Endothelial cell of umbilical vein (primary cell): ENCODE measurements at regions not wholly inside any gene's neighbourhood (a gene's known extent, or its start where the extent isn't known, plus 50 kb on each side); places are given as distances from the start of the nearest gene placed in this dataset.

ENCODE experiments used
- BruUV-seq: library from RNA; stranded (reverse); fragments of 400-500 nt; replicated peaks from 2 replicates; lab custom pipeline; 2021; lab: Mats Ljungman, UMichigan
- CTCF ChIA-PET: fragments of 300-600, 350-600 bp; sonication (Branson Sonifier 250); formaldehyde crosslinking; loops from one replicate; lab custom pipeline; 2021; ENCODE audit warnings: antibody characterized with exemption, inconsistent platforms; lab: Charles Lee
- POLR2A ChIA-PET: fragments of 300-600, 350-600 bp; sonication (Branson Sonifier 250); formaldehyde crosslinking; loops from one replicate; lab custom pipeline; 2021; ENCODE audit warnings: antibody characterized with exemption, inconsistent platforms; lab: Charles Lee
- DNase-seq: peaks from one replicate; pipeline ENCODE4 v3.0.0-alpha.2; 2011; ENCODE audit warnings: low read depth, low spot score
- FAIRE-seq: peaks from 2 replicates; lab custom pipeline; 2011; peaks lifted over from hg19 to GRCh38; lab: Jason Lieb, UNC
- H2AFZ ChIP-seq: 2 replicates; pipeline ENCODE4 v1.6.0; 2012; ENCODE audit warnings: low read depth, low read length, control low read depth, inconsistent platforms
- H3K27ac ChIP-seq: 2 replicates; pipeline ENCODE4 v1.5.1; 2011; ENCODE audit warnings: low read depth, mild to moderate bottlenecking, control low read depth, low read length, moderate library complexity; ENCODE audit not compliant: insufficient read depth
- H3K27me3 ChIP-seq, 2 experiments: 2 replicates each; pipeline versions ENCODE4 v1.6.0 to v1.6.1; 2011; ENCODE audit warnings: low read length in 2 of 2, mixed read lengths in 1 of 2; ENCODE audit not compliant: control insufficient read depth in 2 of 2, insufficient read depth in 2 of 2
- H3K36me3 ChIP-seq, 2 experiments: 2 replicates in 1 of 2; 3 replicates in 1 of 2; pipeline ENCODE4 v1.5.1; 2011; ENCODE audit warnings: low read length in 2 of 2, mild to moderate bottlenecking in 1 of 2, moderate library complexity in 1 of 2; ENCODE audit not compliant: control insufficient read depth in 2 of 2, insufficient read depth in 2 of 2; ENCODE audit errors: extremely low read depth in 1 of 2
- H3K4me1 ChIP-seq: 3 replicates; pipeline ENCODE4 v1.5.1; 2011; ENCODE audit warnings: mild to moderate bottlenecking, low read length; ENCODE audit not compliant: control insufficient read depth, insufficient read depth; ENCODE audit errors: extremely low read depth
- H3K4me2 ChIP-seq: 2 replicates; pipeline ENCODE4 v1.6.1; 2011; ENCODE audit warnings: low read length, control low read depth, mixed read lengths; ENCODE audit not compliant: insufficient read depth
- H3K4me3 ChIP-seq, 3 experiments: fragments of 200-600 bp in 1 of 3; sonication (generic), shearing (Covaris generic) in 1 of 3; replicated peaks in 1 of 3; 2 replicates each; pipeline ENCODE4 v1.5.1; 2011 to 2016; ENCODE audit warnings: control low read depth in 3 of 3, low read length in 3 of 3, mild to moderate bottlenecking in 2 of 3, inconsistent platforms in 1 of 3, low read depth in 1 of 3, moderate library complexity in 1 of 3; ENCODE audit not compliant: insufficient read depth in 1 of 3
- H3K79me2 ChIP-seq: 2 replicates; pipeline ENCODE4 v1.6.0; 2012; ENCODE audit warnings: low read length, inconsistent platforms; ENCODE audit not compliant: control insufficient read depth, insufficient read depth
- H3K9ac ChIP-seq: replicated peaks from 2 replicates; pipeline ENCODE3; 2011; ENCODE audit warnings: low read length, control low read depth; ENCODE audit not compliant: insufficient read depth; ENCODE audit errors: extremely low read depth
- H3K9me1 ChIP-seq: replicated peaks from 3 replicates; pipeline ENCODE4 v1.6.0; 2011; ENCODE audit warnings: mild to moderate bottlenecking, low read length; ENCODE audit not compliant: control insufficient read depth, insufficient read depth; ENCODE audit errors: extremely low read depth
- H3K9me3 ChIP-seq: replicated peaks from 2 replicates; pipeline ENCODE4 v1.5.1; 2012; ENCODE audit warnings: low read length, inconsistent platforms; ENCODE audit not compliant: control insufficient read depth, insufficient read depth
- H4K20me1 ChIP-seq: replicated peaks from 2 replicates; pipeline ENCODE3; 2011; ENCODE audit warnings: mild to moderate bottlenecking, low read length; ENCODE audit not compliant: control insufficient read depth, insufficient read depth; ENCODE audit errors: extremely low read depth
- CTCF ChIP-seq, 2 donors: IDR thresholded peaks; 1 replicate in 1 of 2; 2 replicates in 1 of 2; pipeline ENCODE4 v1.5.1; 2011; ENCODE audit warnings: low read length in 2 of 2, mild to moderate bottlenecking in 2 of 2, moderate library complexity in 2 of 2, control low read depth in 1 of 2, inconsistent platforms in 1 of 2, low read depth in 1 of 2; ENCODE audit not compliant: insufficient read depth in 1 of 2; ENCODE audit errors: extremely low read depth in 1 of 2
- EZH2 ChIP-seq: IDR thresholded peaks from 2 replicates; pipeline ENCODE4 v1.6.1; 2012; ENCODE audit warnings: borderline replicate concordance, low read depth, mild to moderate bottlenecking, moderate library complexity, low read length, inconsistent platforms; ENCODE audit not compliant: severe bottlenecking
- FOS ChIP-seq: IDR thresholded peaks from 2 replicates; pipeline ENCODE4 v1.6.1; 2011; ENCODE audit warnings: mild to moderate bottlenecking, low read length, moderate library complexity, borderline replicate concordance; ENCODE audit not compliant: insufficient read depth
- MAX ChIP-seq: IDR thresholded peaks from 2 replicates; pipeline ENCODE4 v1.6.1; 2011; ENCODE audit not compliant: insufficient read depth, insufficient read length
- dilution Hi-C: fragments of 300-500 bp; cut with MboI; formaldehyde crosslinking; loops from one replicate; pipeline ENCODE4 v1.15.0; 2019; ENCODE audit warnings: low sequenced_read_pairs; ENCODE audit not compliant: extremely low pct_ligation_motif_present
- intact Hi-C: fragments of 100-400 bp; cut with micrococcal nuclease; formaldehyde crosslinking; loops from one replicate; pipeline ENCODE4 v1.10.0; 2022

GRCh38 chr2:82848285-82848684, 1610.8 kb downstream of the SUCLG1 start:
- Histone ChIP-seq H4K20me1 (no peaks in the 10 kb centered on the region), H3K27me3 (no peaks in the 10 kb centered on the region), H3K79me2 (no peaks in the 10 kb centered on the region), H3K27ac (no peak overlapping the region), H3K9ac (no peak overlapping the region), H3K4me3 (no peak overlapping the region), H3K9me3 (no peaks in the 10 kb centered on the region), H3K9me1 (no peaks in the 10 kb centered on the region), H3K36me3 (no peaks in the 10 kb centered on the region), H3K4me2 (no peak overlapping the region), H2AFZ (no peak overlapping the region), H3K4me1 (no peaks in the 10 kb centered on the region)
- FAIRE-seq (no peak), DNase-seq (no peak)
- intact Hi-C loops (no loop called here), dilution Hi-C loops (no loop called here)
- TF ChIP-seq EZH2 (no peak), MAX (no peak), CTCF (IDR thresholded peaks at IDR 0.05; ENCODE audit: extremely low read depth in 1 of 2, insufficient read depth in 1 of 2, low read depth in 1 of 2, low read length in 2 of 2) (no peak), FOS (no peak)
- POLR2A ChIA-PET: no interaction called here
- BruUV-seq: no TSS peak
- CTCF ChIA-PET: no interaction called here

- no peak for TF ChIP-seq FOS
- POLR2A ChIA-PET: no interaction called here
- CTCF ChIA-PET: no interaction called here
Observed at GRCh38 chr2:82839036-82839435, 1620.0 kb downstream of the SUCLG1 start.

More at GRCh38 chr2:82839036-82839435, 1620.0 kb downstream of the SUCLG1 start:
- intact Hi-C loops: no loop called here
- no peak overlapping the region for H3K4me3 ChIP-seq
- no peaks in the 10 kb centered on the region for H4K20me1 ChIP-seq
- H3K4me2 ChIP-seq: no peak overlapping the region
- no peak overlapping the region for H3K9ac ChIP-seq
- H3K9me1 ChIP-seq: no peaks in the 10 kb centered on the region
- no peaks in the 10 kb centered on the region for H3K79me2 ChIP-seq
- dilution Hi-C loops: no loop called here
- H2AFZ ChIP-seq: no peak overlapping the region
- H3K9me3 ChIP-seq: no peaks in the 10 kb centered on the region
- H3K27me3 ChIP-seq: no peaks in the 10 kb centered on the region
- BruUV-seq: no TSS peak
- no peaks in the 10 kb centered on the region for H3K36me3 ChIP-seq
- no peaks in the 10 kb centered on the region for H3K4me1 ChIP-seq
- H3K27ac ChIP-seq: no peak overlapping the region
- FAIRE-seq (no peak), DNase-seq (no peak)
